T-helper 2 cell treated with Interferon-gamma antibody and Interleukin-4, amounts not matched to agents 100 ng/mL and 5 ng/mL, for 36 hours (primary cell): ENCODE measurements at regions not wholly inside any gene's neighbourhood (a gene's known extent, or its start where the extent isn't known, plus 50 kb on each side); places are given as distances from the start of the nearest gene placed in this dataset.

Experiments used
- intact Hi-C: fragments of 100-400 bp; cut with micrococcal nuclease; formaldehyde crosslinking; loops from one replicate; pipeline ENCODE4 v1.15.1; 2023

- intact Hi-C loops: no loop called here
Observed at GRCh38 chr18:4869155-4869554, 327.9 kb downstream of the AKAIN1 start.

- intact Hi-C loops: no loop called here
Observed at GRCh38 chr18:4858379-4859127, 338.5 kb downstream of the AKAIN1 start.

GRCh38 chr18:4854671-4855070 lies 342.4 kb downstream of the AKAIN1 start:
- intact Hi-C loops: no loop called here

DNA sequence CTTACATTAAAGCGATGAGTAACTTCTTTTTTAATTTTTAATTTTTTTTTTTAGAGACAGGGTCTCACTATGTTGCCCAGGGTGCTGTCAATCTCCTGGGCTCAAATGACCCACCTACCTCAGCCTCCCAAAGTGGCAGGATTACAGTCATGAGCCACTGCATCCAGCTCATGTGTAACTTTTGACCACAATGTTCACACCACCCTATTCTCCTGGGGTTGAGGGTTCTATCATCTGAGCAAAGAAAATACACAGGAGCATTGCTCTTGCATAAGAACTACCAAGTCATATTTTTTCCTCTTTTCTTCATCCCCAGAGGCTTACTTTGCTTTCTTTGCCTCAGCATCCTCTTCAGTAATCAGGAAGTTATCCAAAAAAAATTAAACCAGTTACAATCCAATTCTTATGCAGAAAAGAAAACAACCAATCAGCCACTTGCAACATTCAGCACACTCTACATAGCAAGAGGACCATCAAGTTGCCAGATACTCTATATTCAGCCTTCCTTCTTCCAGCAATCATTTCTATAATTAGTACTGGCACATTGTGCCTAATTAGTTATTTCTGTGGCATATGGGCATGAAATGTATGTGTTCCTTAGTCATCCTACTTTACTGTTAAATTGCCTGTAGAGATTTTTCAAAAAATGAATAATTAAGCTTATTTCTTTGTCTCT lies 345.6 kb downstream of the AKAIN1 start:
- intact Hi-C loops: no loop called here

GRCh38 chr18:4847056-4847455 lies 350.0 kb downstream of the AKAIN1 start:
- intact Hi-C loops: no loop called here

- intact Hi-C loops: no loop called here
Observed at GRCh38 chr18:4844320-4844719, 352.7 kb downstream of the AKAIN1 start.

DNA sequence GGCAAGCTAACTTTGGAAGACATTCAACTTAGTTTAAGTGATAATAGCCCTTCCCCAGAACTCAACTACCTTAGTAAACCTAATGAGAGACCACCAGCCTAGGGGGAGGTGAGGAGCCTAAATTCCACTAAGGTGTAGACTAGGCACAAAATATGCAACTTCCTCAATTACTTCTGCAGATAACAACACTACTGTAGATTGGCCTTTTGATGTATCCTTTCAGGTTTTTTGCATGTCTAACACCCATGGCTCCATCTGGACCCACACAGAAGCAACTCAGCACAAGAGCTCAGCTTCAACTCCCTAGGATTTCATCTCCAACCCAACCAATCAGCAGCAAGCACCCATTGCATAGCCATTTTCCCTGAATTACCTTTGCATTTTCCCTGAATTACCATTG lies 353.3 kb downstream of the AKAIN1 start:
- intact Hi-C loops: no loop called here

DNA sequence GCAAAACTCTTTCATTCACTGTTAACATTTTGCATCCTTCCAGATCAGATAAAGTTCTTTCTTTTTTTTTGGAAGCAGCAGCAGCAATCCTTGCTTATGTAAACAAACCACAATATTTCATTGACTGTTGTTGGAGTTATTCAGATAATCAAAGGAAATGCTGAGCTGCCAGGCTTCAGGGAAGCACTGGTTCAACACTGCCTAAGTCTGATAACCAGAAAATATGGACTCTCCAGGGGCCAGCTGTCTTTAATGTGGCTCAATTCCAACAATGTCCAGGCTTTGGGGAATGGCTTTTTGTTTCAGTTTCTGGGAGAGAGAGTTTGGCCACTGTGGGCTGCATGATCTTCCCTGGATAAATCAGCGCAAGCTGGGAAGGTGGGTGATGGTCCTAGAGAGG lies 354.3 kb downstream of the AKAIN1 start:
- intact Hi-C loops: no loop called here

DNA sequence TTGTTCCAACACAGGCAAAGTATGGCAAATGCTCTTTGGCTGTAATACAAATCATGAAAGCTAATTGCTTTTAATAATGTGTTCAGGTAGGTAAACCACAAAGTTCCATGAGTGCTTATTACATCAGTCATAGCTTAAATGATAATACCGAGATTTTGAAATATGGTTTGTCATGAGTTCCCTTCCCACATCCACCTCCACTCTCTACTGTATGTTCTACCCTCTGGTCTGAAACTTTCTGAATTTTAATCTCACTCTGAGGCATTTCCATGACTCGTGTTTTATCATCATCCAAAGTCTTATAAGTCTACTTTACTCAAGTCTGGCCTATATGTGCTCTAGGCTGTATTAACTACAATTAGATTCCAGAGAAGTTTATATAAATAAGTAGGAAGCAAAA lies 354.8 kb downstream of the AKAIN1 start:
- intact Hi-C loops: no loop called here

DNA sequence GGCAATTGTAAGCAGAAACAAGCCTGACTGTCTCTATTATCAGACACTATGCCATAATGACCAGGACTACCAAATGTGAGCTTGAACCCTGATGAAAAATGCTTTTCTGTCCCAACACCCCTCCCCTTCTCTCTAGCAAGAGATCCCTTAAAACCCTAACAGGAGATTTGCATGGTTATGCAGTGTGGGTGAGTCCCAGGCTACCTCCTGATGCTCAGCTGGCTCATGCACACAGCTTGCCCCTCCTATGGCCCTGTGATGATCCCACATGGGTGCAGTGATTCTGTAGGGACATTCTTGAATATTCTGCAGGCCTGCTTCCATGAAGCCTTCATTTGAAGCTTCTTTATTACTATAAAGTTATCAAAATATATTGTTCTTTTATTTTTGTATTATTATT lies 357.4 kb downstream of the AKAIN1 start:
- intact Hi-C loops: no loop called here

- intact Hi-C loops: no loop called here
Observed at GRCh38 chr18:4836141-4836540, 360.9 kb downstream of the AKAIN1 start.

- intact Hi-C loops: no loop called here
Observed at GRCh38 chr18:4831791-4832375, 365.2 kb downstream of the AKAIN1 start.

DNA sequence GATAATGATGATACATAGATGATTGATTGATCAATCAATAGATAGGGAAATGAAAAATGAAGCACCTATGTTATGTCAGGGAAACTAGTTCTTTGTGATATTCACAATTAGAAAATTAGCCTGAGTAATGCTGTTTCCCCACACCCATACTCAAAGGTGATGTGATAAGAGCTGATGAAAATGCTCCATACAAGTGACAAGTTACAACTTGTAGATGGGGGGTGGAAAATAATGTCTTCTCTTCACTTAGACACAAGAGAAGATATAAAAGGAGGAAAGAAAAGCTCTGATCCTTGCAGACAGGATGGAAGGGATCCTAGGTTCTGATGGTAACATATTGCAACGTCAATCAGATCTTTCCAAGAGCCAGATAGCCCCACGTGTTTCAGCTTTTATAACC lies 365.9 kb downstream of the AKAIN1 start:
- intact Hi-C loops: no loop called here

- intact Hi-C loops: no loop called here
Observed at GRCh38 chr18:4823091-4823490, 368.0 kb upstream of the DLGAP1 start.

- intact Hi-C loops: no loop called here
Observed at GRCh38 chr18:4821801-4822200, 366.7 kb upstream of the DLGAP1 start.

DNA sequence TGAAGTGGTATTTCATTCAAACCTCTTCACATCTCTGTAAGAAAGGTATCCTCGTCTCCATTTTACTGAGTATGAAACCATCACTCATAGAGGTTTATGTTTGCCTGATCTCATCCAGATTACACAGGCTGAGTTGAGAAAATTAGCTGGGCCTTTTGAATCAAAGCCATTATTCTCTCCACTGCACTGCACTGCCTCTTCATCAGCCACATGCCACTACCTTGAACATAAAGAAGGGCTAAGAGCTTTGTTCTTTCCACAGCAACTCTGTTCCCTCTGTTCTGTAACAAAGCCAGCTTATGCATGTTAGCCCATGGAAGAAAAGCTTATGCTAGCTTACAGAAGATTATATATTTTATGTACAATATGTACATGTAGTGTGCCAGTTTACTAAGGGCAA lies 362.6 kb upstream of the DLGAP1 start:
- intact Hi-C loops: no loop called here

DNA sequence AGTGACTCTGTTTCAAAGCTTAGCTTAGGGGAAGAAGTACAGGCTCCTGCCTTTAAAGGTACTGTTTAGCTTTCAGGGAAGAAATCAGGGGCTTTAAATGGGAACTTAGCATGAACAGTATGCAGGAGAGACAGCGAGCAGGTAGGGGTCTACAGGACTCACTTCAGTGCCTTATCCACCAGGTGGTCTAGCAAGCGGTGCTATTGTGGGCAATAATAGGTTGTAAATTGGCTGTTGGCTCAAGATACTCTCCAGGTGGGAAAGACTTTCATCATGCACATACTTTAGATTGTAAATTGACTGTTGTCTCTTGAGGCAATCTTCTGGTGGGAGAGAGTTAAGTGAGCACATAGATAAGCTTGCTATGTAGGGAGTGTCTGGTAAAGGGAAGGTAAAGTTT lies 358.6 kb upstream of the DLGAP1 start:
- intact Hi-C loops: no loop called here

- intact Hi-C loops: no loop called here
Observed at GRCh38 chr18:4808891-4809290, 353.8 kb upstream of the DLGAP1 start.

DNA sequence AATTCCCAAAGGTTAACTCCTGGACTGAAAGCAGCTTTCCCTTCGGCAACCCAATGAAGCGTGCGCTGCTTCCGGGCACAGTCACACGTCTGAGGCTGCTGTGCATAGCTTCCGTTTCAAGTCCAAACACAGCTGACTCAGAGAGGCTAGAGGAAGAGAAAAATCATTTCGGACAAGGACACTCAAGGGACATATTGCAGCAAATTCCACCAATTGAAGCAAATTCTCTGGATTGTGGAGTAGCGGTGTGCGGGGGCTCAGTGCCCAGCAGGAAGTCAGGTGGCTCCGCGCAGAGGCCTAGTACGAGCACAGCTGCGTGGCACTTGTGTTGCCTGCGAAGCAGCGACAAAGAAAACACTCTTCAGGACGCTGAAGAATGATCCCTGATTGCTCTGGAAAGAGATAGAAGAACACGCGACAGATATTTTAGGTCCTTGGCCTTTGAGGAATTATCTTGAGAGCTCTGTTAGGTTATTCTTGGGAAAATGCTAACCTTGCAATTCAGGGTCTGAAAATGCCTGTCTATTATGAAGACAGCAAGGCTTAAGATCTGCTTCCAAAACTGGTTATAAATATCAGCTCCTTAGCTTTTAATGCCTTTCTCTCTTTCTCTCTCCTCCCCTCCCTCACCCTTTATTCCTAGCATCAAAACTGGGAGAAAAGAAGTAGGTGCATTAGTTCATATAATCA lies 352.6 kb upstream of the DLGAP1 start:
- intact Hi-C loops: no loop called here

DNA sequence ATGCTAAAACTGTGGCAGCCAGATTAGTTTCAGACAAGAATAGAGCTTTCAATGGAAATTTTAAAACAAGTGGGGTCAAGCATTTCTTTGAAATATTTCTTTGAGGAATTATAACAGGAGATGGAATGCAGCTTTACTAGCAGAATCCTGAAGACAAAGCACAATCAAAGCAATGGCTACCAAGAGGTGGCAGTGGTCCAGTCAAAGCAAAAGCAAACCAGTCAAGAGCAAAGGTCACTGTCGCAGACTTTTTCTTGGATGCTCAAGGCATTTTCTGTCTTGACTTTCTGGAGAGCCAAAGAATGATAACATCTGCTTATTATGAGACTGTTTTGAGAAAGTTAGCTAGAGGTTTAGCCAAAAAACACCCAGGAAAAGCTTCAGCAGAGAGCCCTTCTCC lies 351.2 kb upstream of the DLGAP1 start:
- intact Hi-C loops: no loop called here

- intact Hi-C loops: no loop called here
Observed at GRCh38 chr18:4802296-4802695, 347.2 kb upstream of the DLGAP1 start.

DNA sequence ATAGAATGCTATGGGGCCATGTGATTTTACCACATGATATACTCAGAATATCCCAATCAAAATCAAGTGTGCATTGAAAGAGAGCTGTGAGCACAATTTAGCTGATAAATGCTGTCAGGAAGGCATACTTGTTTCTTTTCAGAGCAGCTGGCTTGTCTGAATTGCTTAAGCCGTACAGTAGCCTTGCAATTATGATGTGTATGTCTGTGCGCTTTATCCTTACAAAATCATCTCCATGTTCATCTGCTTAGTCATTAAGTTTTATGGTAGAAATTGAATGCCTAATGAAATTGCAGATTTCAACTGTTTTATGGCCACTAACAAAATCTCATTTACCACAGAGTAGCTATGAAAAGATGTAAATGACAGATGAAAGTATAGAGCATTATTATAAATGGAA lies 346.0 kb upstream of the DLGAP1 start:
- intact Hi-C loops: no loop called here
